Epithelial cell of proximal tubule (primary cell): ENCODE measurements at regions not wholly inside any gene's neighbourhood (a gene's known extent, or its start where the extent isn't known, plus 50 kb on each side); places are given as distances from the start of the nearest gene placed in this dataset.
A peak's percentile ranks its signal among the peaks of the same experiment; 100 is the strongest.

Experiments
- DNase-seq: peaks from one replicate; pipeline ENCODE4 v3.0.0-alpha.2; 2011; ENCODE audit warnings: low read depth
- H3K4me3 ChIP-seq: 2 replicates; pipeline ENCODE4 v1.5.1; 2011; ENCODE audit warnings: low read depth, mild to moderate bottlenecking, low read length
- CTCF ChIP-seq: conservative IDR thresholded peaks from 2 replicates; pipeline ENCODE4 v1.5.1; 2012; ENCODE audit warnings: low read depth, mild to moderate bottlenecking, low read length

- DNase-seq: no peak
- no peak overlapping the region for H3K4me3 ChIP-seq
- TF ChIP-seq CTCF: no peak
These were observed 60.5 kb upstream of the PGRMC2 start for GRCh38 chr4:128347930-128348660.

- no peak for DNase-seq
- no peak for TF ChIP-seq CTCF
- no peak overlapping the region for H3K4me3 ChIP-seq
These were observed 59.7 kb upstream of the PGRMC2 start for GRCh38 chr4:128347175-128347868.

GRCh38 chr4:128346054-128346716 lies 58.6 kb upstream of the PGRMC2 start:
- no peak for TF ChIP-seq CTCF
- H3K4me3 ChIP-seq: no peak overlapping the region
- DNase-seq: no peak

GRCh38 chr4:128345650-128346049 lies 58.0 kb upstream of the PGRMC2 start:
- TF ChIP-seq CTCF: no peak
- no peak overlapping the region for H3K4me3 ChIP-seq
- DNase-seq: no peak

- no peak for TF ChIP-seq CTCF
- DNase-seq: no peak
- no peak overlapping the region for H3K4me3 ChIP-seq
These were observed 55.1 kb upstream of the PGRMC2 start for GRCh38 chr4:128342762-128343161.

- H3K4me3 ChIP-seq: no peak overlapping the region
- DNase-seq: no peak
- TF ChIP-seq CTCF: peak; percentile 19
These were observed 54.0 kb upstream of the PGRMC2 start for GRCh38 chr4:128341634-128342033.
